ENCODE measurements at regions not wholly inside any gene's neighbourhood (a gene's known extent, or its start where the extent isn't known, plus 50 kb on each side); places are given as distances from the start of the nearest gene placed in this dataset.

GRCh38 chr14:71181215-71182003, 274.1 kb downstream of the PCNX1 start:
- no peak for TF ChIP-seq CTCF (IDR thresholded peaks at IDR 0.05)
- no peak for TF ChIP-seq POLR2AphosphoS5 (IDR thresholded peaks at IDR 0.05)

Measured in esophagus muscularis mucosa (tissue), 3 donors.